Gastrocnemius medialis (tissue), 4 donors: ENCODE measurements at regions not wholly inside any gene's neighbourhood (a gene's known extent, or its start where the extent isn't known, plus 50 kb on each side); places are given as distances from the start of the nearest gene placed in this dataset.

Experiments used
- POLR2A ChIP-seq, 2 donors: fragments of 450-650 bp; IDR thresholded peaks; one replicate each; pipeline ENCODE4 v1.6.1; 2017; ENCODE audit warnings: antibody characterized with exemption in 2 of 2, mild to moderate bottlenecking in 2 of 2, moderate library complexity in 2 of 2
- TF ChIP-seq, protein P1 (sequence below), 5 experiments: fragments of 450-650 bp in 3 of 5; fragments of 200-600 bp in 2 of 5; sonication (generic) in 2 of 5; IDR thresholded peaks in 4 of 5; conservative IDR thresholded peaks in 1 of 5; 1 replicate in 4 of 5; 2 replicates in 1 of 5; pipeline ENCODE4 v1.5.1; 2016 to 2019; ENCODE audit warnings: antibody characterized with exemption in 5 of 5, mild to moderate bottlenecking in 3 of 5, moderate library complexity in 3 of 5

- no peak for TF ChIP-seq POLR2A (IDR thresholded peaks at IDR 0.05)
- TF ChIP-seq, protein P1, sequence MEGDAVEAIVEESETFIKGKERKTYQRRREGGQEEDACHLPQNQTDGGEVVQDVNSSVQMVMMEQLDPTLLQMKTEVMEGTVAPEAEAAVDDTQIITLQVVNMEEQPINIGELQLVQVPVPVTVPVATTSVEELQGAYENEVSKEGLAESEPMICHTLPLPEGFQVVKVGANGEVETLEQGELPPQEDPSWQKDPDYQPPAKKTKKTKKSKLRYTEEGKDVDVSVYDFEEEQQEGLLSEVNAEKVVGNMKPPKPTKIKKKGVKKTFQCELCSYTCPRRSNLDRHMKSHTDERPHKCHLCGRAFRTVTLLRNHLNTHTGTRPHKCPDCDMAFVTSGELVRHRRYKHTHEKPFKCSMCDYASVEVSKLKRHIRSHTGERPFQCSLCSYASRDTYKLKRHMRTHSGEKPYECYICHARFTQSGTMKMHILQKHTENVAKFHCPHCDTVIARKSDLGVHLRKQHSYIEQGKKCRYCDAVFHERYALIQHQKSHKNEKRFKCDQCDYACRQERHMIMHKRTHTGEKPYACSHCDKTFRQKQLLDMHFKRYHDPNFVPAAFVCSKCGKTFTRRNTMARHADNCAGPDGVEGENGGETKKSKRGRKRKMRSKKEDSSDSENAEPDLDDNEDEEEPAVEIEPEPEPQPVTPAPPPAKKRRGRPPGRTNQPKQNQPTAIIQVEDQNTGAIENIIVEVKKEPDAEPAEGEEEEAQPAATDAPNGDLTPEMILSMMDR (IDR thresholded peaks at IDR 0.05 in 4 of 5, conservative IDR thresholded peaks at IDR 0.05 in 1 of 5), result no peak
Measured at GRCh38 chr2:38125842-38126241, 49.9 kb upstream of the CYP1B1 start.
